H1 (cell line): ENCODE measurements at regions not wholly inside any gene's neighbourhood (a gene's known extent, or its start where the extent isn't known, plus 50 kb on each side); places are given as distances from the start of the nearest gene placed in this dataset.
A peak's percentile ranks its signal among the peaks of the same experiment; 100 is the strongest.

ENCODE experiments used
- BRCA1 ChIP-seq: IDR thresholded peaks from 2 replicates; pipeline ENCODE4 v1.6.1; 2012; ENCODE audit warnings: low read depth, low read length, improper control_type of control experiment
- CHD1 ChIP-seq: IDR thresholded peaks from 2 replicates; pipeline ENCODE4 v1.6.1; 2012; ENCODE audit warnings: low read depth, low read length, improper control_type of control experiment
- CTBP2 ChIP-seq: IDR thresholded peaks from 2 replicates; pipeline ENCODE4 v1.7.0; 2011; ENCODE audit warnings: borderline replicate concordance, mild to moderate bottlenecking, moderate library complexity, mixed read lengths, low read length; ENCODE audit not compliant: insufficient read depth, insufficient read length
- RBBP5 ChIP-seq: IDR thresholded peaks from 2 replicates; pipeline ENCODE4 v1.7.1; 2012; ENCODE audit warnings: low read depth, mild to moderate bottlenecking, inconsistent platforms, low read length, moderate library complexity, borderline replicate concordance
- RXRA ChIP-seq: IDR thresholded peaks from 2 replicates; pipeline ENCODE4 v1.6.1; 2011; ENCODE audit warnings: low read depth, mild to moderate bottlenecking, low read length, moderate library complexity; ENCODE audit not compliant: insufficient read depth
- TF ChIP-seq, protein P1 (sequence below): IDR thresholded peaks from 2 replicates; pipeline ENCODE4 v1.6.1; 2012; ENCODE audit warnings: inconsistent platforms

GRCh38 chr1:164320790-164321731 is 237.9 kb upstream of the PBX1 start (continued):
- TF ChIP-seq RBBP5: 0 out of 2 replicates have a peak, but pooled peaks have one; percentile 40
- no peak for TF ChIP-seq RXRA
- no peak for TF ChIP-seq CTBP2
- TF ChIP-seq, protein P1, sequence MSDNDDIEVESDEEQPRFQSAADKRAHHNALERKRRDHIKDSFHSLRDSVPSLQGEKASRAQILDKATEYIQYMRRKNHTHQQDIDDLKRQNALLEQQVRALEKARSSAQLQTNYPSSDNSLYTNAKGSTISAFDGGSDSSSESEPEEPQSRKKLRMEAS: 0 out of 2 replicates have a peak, but pooled peaks have one; percentile 36
- no peak for TF ChIP-seq CHD1
- no peak for TF ChIP-seq BRCA1
